Adrenal gland (tissue), 5 donors: ENCODE measurements at regions not wholly inside any gene's neighbourhood (a gene's known extent, or its start where the extent isn't known, plus 50 kb on each side); places are given as distances from the start of the nearest gene placed in this dataset.

Source experiments
- CTCF ChIP-seq, 6 experiments: fragments of 450-650 bp in 4 of 6; fragments of 200-600 bp in 2 of 6; sonication (generic) in 1 of 6; IDR thresholded peaks; 1 replicate in 5 of 6; 2 replicates in 1 of 6; pipeline versions ENCODE4 v1.5.1 to v1.8.0; 2016 to 2021; ENCODE audit warnings: antibody characterized with exemption in 6 of 6, mild to moderate bottlenecking in 2 of 6, moderate library complexity in 1 of 6
- POLR2A ChIP-seq, 2 donors: fragments of 450-650 bp; IDR thresholded peaks; one replicate each; pipeline ENCODE4 v1.6.1; 2017; ENCODE audit warnings: antibody characterized with exemption in 2 of 2, mild to moderate bottlenecking in 2 of 2, moderate library complexity in 1 of 2
- donor health status: DM: no; HTN: no; CAD: no.

DNA sequence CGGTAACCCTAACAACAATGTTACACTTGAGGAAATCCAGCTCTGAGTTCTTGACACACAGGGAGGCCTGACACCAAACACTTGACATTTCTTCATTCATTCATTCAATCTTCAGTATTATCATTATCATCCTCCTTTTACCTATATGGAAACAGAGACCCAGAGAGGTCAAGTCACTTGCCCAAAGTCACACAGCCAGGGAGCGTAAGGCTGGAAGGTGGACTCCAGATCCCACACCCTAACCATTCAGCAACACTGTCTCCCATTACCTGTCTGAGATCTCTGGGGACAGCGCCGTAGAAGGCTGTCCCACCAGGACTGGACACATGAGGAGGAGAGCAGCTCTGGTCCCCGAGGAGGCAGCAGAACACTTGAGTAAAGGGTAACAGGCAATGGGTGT lies 101.4 kb downstream of the SYF2 start:
- no peak for TF ChIP-seq CTCF (IDR thresholded peaks at IDR 0.05)
- TF ChIP-seq POLR2A (IDR thresholded peaks at IDR 0.05): no peak
